SU-DHL-6 (cell line): ENCODE measurements at regions not wholly inside any gene's neighbourhood (a gene's known extent, or its start where the extent isn't known, plus 50 kb on each side); places are given as distances from the start of the nearest gene placed in this dataset.
"Not testable (repeated sequence)": the region's sequence is repeated elsewhere in the genome, so short reads cannot be mapped to it uniquely, and the experiment has no call there.

Experiments
- CTCF ChIP-seq: fragments of 200-600 bp; sonication (generic); IDR thresholded peaks from one replicate; pipeline ENCODE4 v1.5.1; 2017; ENCODE audit warnings: antibody characterized with exemption, mild to moderate bottlenecking, low read length, moderate library complexity; ENCODE audit not compliant: insufficient read depth, poor library complexity, severe bottlenecking
- EZH2phosphoT487 ChIP-seq: fragments of 200-600 bp; sonication (generic), shearing (Covaris generic); conservative IDR thresholded peaks from 2 replicates; pipeline ENCODE4 v1.6.1; 2018; ENCODE audit warnings: mild to moderate bottlenecking, antibody characterized with exemption, low read length, moderate library complexity, mixed read lengths

- not testable (repeated sequence) for TF ChIP-seq CTCF, EZH2phosphoT487
Measured at GRCh38 chr16:35216261-35216660, 1756.8 kb downstream of the TP53TG3F start.
